K562 (cell line): ENCODE measurements at regions not wholly inside any gene's neighbourhood (a gene's known extent, or its start where the extent isn't known, plus 50 kb on each side); places are given as distances from the start of the nearest gene placed in this dataset.

Experiments used
- TF ChIP-seq, protein P1 (sequence below): fragments of 200-600 bp; sonication (generic); IDR thresholded peaks from one replicate; pipeline ENCODE4 v1.6.1; 2012; ENCODE audit warnings: mild to moderate bottlenecking, low read depth, low read length, inconsistent platforms

GRCh38 chr7:57384380-57384779 is 65.6 kb upstream of the ZNF716 start (continued):
- TF ChIP-seq, protein P1, sequence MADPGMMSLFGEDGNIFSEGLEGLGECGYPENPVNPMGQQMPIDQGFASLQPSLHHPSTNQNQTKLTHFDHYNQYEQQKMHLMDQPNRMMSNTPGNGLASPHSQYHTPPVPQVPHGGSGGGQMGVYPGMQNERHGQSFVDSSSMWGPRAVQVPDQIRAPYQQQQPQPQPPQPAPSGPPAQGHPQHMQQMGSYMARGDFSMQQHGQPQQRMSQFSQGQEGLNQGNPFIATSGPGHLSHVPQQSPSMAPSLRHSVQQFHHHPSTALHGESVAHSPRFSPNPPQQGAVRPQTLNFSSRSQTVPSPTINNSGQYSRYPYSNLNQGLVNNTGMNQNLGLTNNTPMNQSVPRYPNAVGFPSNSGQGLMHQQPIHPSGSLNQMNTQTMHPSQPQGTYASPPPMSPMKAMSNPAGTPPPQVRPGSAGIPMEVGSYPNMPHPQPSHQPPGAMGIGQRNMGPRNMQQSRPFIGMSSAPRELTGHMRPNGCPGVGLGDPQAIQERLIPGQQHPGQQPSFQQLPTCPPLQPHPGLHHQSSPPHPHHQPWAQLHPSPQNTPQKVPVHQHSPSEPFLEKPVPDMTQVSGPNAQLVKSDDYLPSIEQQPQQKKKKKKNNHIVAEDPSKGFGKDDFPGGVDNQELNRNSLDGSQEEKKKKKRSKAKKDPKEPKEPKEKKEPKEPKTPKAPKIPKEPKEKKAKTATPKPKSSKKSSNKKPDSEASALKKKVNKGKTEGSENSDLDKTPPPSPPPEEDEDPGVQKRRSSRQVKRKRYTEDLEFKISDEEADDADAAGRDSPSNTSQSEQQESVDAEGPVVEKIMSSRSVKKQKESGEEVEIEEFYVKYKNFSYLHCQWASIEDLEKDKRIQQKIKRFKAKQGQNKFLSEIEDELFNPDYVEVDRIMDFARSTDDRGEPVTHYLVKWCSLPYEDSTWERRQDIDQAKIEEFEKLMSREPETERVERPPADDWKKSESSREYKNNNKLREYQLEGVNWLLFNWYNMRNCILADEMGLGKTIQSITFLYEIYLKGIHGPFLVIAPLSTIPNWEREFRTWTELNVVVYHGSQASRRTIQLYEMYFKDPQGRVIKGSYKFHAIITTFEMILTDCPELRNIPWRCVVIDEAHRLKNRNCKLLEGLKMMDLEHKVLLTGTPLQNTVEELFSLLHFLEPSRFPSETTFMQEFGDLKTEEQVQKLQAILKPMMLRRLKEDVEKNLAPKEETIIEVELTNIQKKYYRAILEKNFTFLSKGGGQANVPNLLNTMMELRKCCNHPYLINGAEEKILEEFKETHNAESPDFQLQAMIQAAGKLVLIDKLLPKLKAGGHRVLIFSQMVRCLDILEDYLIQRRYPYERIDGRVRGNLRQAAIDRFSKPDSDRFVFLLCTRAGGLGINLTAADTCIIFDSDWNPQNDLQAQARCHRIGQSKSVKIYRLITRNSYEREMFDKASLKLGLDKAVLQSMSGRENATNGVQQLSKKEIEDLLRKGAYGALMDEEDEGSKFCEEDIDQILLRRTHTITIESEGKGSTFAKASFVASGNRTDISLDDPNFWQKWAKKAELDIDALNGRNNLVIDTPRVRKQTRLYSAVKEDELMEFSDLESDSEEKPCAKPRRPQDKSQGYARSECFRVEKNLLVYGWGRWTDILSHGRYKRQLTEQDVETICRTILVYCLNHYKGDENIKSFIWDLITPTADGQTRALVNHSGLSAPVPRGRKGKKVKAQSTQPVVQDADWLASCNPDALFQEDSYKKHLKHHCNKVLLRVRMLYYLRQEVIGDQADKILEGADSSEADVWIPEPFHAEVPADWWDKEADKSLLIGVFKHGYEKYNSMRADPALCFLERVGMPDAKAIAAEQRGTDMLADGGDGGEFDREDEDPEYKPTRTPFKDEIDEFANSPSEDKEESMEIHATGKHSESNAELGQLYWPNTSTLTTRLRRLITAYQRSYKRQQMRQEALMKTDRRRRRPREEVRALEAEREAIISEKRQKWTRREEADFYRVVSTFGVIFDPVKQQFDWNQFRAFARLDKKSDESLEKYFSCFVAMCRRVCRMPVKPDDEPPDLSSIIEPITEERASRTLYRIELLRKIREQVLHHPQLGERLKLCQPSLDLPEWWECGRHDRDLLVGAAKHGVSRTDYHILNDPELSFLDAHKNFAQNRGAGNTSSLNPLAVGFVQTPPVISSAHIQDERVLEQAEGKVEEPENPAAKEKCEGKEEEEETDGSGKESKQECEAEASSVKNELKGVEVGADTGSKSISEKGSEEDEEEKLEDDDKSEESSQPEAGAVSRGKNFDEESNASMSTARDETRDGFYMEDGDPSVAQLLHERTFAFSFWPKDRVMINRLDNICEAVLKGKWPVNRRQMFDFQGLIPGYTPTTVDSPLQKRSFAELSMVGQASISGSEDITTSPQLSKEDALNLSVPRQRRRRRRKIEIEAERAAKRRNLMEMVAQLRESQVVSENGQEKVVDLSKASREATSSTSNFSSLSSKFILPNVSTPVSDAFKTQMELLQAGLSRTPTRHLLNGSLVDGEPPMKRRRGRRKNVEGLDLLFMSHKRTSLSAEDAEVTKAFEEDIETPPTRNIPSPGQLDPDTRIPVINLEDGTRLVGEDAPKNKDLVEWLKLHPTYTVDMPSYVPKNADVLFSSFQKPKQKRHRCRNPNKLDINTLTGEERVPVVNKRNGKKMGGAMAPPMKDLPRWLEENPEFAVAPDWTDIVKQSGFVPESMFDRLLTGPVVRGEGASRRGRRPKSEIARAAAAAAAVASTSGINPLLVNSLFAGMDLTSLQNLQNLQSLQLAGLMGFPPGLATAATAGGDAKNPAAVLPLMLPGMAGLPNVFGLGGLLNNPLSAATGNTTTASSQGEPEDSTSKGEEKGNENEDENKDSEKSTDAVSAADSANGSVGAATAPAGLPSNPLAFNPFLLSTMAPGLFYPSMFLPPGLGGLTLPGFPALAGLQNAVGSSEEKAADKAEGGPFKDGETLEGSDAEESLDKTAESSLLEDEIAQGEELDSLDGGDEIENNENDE, result no peak
